Fibroblast of the aortic adventitia (primary cell): ENCODE measurements at regions not wholly inside any gene's neighbourhood (a gene's known extent, or its start where the extent isn't known, plus 50 kb on each side); places are given as distances from the start of the nearest gene placed in this dataset.

Experiments used
- DNase-seq: peaks from one replicate; pipeline ENCODE4 v3.0.0-alpha.2; 2010; ENCODE audit warnings: low read depth
- H3K4me3 ChIP-seq: 2 replicates; pipeline ENCODE4 v1.5.1; 2011; ENCODE audit warnings: low read depth, mild to moderate bottlenecking, control low read depth, low read length, moderate library complexity
- CTCF ChIP-seq: IDR thresholded peaks from 2 replicates; pipeline ENCODE4 v1.5.1; 2011; ENCODE audit warnings: mild to moderate bottlenecking, low read length, control low read depth, inconsistent platforms; ENCODE audit not compliant: insufficient read depth

GRCh38 chr17:70897446-70897845 is 728.1 kb downstream of the KCNJ2 start:
- no peak overlapping the region for H3K4me3 ChIP-seq
- no peak for DNase-seq
- no peak for TF ChIP-seq CTCF

GRCh38 chr17:70901870-70902269 is 732.5 kb downstream of the KCNJ2 start:
- TF ChIP-seq CTCF = no peak
- no peak overlapping the region for H3K4me3 ChIP-seq
- no peak for DNase-seq

GRCh38 chr17:70905796-70906195 is 736.5 kb downstream of the KCNJ2 start:
- H3K4me3 ChIP-seq = no peak overlapping the region
- peak; percentile 92 for DNase-seq
- TF ChIP-seq CTCF = no peak

- peak; percentile 52 for DNase-seq
- H3K4me3 ChIP-seq = no peak overlapping the region
- no peak for TF ChIP-seq CTCF
These were observed 737.5 kb downstream of the KCNJ2 start for GRCh38 chr17:70906808-70907207.

- TF ChIP-seq CTCF = no peak
- H3K4me3 ChIP-seq = no peak overlapping the region
- peak; percentile 40 for DNase-seq
These were observed 743.6 kb downstream of the KCNJ2 start for GRCh38 chr17:70912716-70913485.

GRCh38 chr17:70916469-70916868 is 747.1 kb downstream of the KCNJ2 start:
- TF ChIP-seq CTCF = no peak
- no peak for DNase-seq
- H3K4me3 ChIP-seq = no peak overlapping the region

- H3K4me3 ChIP-seq = no peak overlapping the region
- no peak for DNase-seq
- no peak for TF ChIP-seq CTCF
These were observed 749.9 kb downstream of the KCNJ2 start for GRCh38 chr17:70919241-70919640.
